Neural progenitor cell (in vitro differentiated cells): ENCODE measurements at regions not wholly inside any gene's neighbourhood (a gene's known extent, or its start where the extent isn't known, plus 50 kb on each side); places are given as distances from the start of the nearest gene placed in this dataset.

Source experiments
- CTCF ChIP-seq: fragments of 200-600 bp; sonication (generic); IDR thresholded peaks from 2 replicates; pipeline ENCODE4 v1.5.1; 2017; ENCODE audit warnings: antibody characterized with exemption, mild to moderate bottlenecking
- EZH2phosphoT487 ChIP-seq: fragments of 200-600 bp; sonication (generic); IDR thresholded peaks from 2 replicates; pipeline ENCODE4 v1.6.1; 2017; ENCODE audit warnings: antibody characterized with exemption

- TF ChIP-seq CTCF (no peak), EZH2phosphoT487 (no peak)
These were observed 223.4 kb upstream of the DIO2 start for GRCh38 chr14:80434574-80435321.
